NT2/D1 (cell line): ENCODE measurements at regions not wholly inside any gene's neighbourhood (a gene's known extent, or its start where the extent isn't known, plus 50 kb on each side); places are given as distances from the start of the nearest gene placed in this dataset.
"Not testable (repeated sequence)": the region's sequence is repeated elsewhere in the genome, so short reads cannot be mapped to it uniquely, and the experiment has no call there.

ENCODE experiments used
- SUZ12 ChIP-seq: IDR thresholded peaks from 2 replicates; pipeline ENCODE4 v1.6.1; 2011; ENCODE audit not compliant: insufficient read length, insufficient read depth; ENCODE audit errors: extremely low read depth
- ZNF274 ChIP-seq: IDR thresholded peaks from 2 replicates; pipeline ENCODE4 v1.6.1; 2011; ENCODE audit warnings: mild to moderate bottlenecking, low read depth, low read length

DNA sequence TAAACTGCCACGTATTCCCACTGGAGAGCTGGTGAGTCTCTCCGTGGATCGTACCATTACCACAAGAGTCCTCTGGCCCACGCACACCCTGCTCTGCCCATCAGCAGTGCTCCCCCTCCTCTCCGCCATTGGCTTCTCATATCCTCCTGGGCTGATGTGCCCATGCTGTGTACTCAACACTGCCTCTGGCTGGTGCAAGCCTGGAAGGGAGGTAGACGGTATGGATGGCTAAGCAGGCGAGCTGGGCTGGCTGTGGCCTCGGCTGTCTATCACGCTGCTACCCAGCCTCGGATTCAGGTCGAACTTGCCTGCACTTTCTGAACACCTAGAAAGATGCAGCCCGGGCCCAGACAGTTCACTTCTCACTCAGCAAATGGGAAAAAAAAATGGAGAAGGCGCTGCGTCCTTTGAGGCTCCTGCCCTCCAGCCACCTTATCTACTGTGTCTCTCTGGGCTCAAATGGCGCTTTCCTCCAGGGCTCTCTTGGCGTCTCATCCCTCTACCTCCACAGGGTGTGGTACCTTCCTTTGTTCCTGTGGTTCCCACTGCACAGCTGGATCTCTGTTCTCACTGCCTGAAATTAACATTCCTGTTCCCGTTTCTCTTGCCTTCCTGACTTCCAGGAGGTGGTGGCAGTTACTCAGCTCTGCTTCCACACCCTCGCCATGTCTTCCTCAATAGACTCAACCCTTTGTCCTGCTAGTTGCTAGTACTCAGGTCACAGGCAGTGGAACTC lies 262.3 kb upstream of the PLGLB1 start:
- not testable (repeated sequence) for TF ChIP-seq ZNF274, SUZ12
